ENCODE measurements at regions not wholly inside any gene's neighbourhood (a gene's known extent, or its start where the extent isn't known, plus 50 kb on each side); places are given as distances from the start of the nearest gene placed in this dataset.
A peak's percentile ranks its signal among the peaks of the same experiment; 100 is the strongest.

DNA sequence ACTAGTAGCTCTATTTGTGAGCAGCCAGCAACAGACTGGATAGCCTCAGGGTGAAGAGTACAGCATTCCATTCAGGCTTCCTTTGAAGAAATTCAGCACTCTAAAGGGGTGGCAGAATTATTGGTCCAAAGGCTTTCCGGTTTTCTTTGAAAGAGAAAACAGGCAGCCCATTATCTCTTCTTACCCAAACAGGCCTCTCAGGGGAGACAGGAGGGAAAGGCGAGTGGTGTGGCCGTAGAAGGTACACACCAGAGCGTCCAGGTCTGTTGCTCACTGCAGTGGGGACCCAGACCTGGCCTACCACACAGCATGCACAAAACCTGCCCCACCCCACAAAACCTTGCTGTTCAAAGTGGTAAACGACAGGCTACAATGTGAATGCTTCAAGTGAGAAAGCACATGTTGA lies 83.3 kb downstream of the ZNF608 start:
- no peak for FAIRE-seq

DNA sequence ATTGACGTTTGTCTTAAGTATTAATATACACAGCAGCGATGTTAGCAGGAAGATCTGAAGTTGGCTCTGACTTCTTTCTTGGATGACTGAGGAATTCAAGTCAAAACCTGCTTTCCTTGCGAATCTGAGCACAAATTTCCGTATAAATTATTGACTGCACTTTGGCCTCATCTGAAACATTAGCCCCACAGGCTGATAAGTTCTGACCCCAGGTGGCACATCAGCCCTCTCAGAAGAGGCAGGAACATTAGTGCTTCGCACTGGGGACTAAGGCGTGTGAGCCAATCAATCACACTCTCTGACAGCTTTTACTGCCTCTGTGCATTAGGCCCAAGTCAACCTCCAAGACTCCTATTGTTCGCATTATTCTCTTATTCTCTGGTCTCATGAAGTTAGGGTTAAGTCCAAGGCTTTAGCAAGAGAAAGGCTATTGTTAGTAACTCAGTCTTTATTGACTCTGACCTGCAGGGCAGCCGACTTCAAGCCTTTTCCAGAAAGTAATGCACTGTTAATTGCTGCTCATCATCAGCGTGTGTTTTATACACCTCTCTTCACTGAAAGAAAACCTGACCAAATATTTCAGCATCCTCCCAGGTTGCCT lies 84.2 kb downstream of the ZNF608 start:
- peak; percentile 97 for FAIRE-seq

DNA sequence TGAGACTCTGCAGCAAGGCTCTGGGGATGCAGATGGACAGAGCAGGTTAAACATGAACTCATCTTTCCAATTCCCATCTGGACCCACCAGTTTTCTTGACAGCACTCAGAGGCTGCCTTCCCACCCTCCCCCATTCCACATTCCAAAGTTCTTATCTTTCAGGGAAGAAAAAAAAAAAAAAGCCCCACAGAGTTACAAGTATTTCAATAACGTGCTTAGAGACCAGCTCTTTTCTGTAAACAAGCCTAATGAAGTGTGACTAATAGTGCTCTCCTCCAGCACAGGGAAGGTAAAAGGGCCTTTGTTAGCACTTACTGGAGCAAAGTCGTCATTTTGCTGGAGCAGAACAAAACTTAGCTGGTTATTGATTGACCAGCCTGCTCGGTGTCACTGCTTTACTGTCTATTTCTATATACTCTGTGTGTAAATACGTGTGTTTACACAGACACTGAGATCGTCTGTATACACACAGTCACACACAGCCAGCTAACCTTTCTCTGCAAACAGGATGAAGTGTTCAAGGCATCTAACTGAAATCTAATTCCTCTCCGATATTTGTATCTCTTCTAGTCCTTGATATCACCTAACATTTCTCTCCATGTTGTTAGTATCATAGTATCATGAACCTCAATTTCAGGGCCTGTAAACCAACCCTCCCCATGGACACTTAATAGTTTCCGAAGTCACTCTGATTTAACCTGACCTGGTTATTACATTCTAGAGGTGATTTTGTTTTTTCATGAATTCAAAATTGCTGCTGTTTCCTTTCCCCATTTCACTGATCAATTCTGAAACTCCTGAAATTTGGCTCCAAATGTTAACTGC lies 84.9 kb downstream of the ZNF608 start:
- FAIRE-seq = peak; percentile 94

DNA sequence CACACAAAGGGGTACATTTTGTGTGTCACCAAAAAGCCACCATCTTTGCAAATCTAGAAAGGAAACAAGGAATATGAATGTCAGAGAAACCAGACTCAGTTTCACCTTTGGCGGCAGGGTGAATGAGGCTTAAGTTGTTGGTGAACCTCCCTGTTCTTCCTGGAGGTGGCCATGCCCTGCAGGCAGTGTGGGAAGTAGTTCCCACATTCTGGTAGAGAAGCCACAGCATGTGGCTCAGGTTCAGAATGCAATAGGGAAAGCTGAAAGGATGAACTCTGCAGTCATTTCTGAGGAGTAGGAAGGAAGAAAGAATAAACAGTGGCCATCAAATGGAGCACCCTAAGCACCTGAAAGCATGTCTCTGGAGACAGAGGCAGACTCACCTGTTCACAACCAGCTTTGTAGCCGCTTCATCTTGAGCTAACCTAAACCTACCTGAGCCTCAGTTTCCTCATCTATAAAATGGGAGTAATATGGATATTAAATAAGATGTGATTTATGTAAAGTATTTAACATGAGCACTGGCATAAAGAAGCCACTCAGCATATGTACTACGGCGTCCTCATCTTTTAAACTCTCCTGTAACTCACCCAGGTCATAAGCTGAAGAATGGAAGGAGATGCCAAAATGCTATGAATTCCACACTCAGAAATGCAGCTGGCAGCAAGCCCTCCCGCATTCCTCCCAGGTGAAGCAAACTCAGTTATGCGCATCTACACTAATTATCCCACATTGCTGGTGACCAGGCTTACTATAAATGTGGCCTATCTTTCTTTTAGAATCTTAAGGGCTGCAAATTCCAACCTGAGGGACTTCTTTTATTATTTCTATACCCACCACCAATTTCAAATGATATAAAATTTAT lies 86.0 kb downstream of the ZNF608 start:
- FAIRE-seq = peak; percentile 47

DNA sequence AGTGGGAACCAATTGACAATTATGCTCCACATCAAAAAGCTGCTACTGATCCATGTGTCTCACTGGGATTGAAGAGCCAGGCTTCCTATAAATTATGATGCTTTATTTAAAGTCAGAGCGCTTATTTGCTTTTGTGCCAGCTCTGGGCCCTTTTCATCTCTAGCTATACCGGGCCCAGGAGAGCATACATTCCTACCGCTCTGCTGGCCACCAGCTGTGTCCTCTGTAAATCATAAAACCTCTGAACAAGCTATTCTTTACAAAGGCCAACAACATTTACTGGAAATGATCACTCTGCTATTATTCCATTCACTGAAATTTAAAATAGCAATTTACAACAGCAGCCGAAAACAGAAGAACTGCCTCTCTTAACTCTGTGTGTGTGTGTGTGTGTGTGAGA lies 86.6 kb downstream of the ZNF608 start:
- FAIRE-seq = no peak

DNA sequence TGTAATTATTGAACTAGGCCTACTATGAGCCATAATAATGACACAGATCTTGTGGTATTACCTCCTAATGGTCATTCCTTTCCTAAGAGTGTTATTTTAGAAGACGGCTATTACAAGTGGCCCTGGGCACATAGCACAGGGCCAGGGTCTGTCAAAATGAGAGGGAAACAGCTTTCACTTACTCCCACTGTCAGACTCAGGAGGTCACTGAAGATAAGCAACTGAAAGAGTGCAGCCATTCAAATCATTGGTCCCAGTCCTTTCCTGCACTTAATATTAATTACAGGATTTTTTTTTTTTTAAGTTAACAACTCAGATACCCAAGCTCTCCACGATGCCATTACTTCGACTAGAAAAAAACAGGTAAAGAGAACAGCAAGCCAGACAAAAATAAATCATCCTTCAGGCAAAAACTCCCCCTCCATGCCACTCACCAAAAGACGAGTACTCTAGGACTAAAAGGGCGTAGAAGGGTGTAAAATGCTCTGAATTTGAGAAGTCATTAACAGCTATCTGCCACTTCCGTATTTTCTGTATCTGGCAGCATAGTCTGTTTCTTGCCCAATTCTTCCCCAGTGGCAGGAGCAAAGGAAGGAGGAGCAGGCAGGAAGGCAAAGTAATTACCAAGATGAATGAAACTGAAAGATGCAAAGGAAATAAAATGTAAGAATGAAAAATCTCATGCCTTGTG lies 87.4 kb downstream of the ZNF608 start:
- no peak for FAIRE-seq

DNA sequence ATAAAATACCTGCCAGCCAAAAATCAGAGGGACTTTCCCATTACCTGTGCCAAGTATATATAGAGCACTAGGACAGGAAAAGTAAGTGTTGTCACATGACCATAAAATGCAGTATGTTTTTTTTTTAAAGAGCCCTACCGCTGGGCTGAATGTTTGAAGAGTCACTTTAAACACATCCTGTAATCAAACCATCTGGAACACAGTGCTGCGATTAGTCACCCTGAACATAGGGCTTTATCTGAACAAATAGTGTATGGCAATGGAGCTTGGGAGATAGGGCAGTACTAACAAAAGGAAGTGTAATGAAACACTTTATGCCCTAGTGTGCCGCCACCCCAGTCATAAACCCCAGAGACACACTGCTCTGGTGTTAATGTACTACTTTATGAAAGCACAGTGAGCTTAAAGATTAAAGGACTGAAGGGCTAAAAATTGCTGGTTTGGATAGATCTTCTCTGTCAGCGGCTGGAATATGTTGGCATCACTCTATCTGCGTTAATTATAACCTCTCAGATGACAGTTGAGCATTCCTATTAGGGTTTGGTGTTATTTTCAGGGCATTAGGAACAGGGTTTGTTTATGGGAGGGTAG lies 90.4 kb downstream of the ZNF608 start:
- FAIRE-seq = no peak

DNA sequence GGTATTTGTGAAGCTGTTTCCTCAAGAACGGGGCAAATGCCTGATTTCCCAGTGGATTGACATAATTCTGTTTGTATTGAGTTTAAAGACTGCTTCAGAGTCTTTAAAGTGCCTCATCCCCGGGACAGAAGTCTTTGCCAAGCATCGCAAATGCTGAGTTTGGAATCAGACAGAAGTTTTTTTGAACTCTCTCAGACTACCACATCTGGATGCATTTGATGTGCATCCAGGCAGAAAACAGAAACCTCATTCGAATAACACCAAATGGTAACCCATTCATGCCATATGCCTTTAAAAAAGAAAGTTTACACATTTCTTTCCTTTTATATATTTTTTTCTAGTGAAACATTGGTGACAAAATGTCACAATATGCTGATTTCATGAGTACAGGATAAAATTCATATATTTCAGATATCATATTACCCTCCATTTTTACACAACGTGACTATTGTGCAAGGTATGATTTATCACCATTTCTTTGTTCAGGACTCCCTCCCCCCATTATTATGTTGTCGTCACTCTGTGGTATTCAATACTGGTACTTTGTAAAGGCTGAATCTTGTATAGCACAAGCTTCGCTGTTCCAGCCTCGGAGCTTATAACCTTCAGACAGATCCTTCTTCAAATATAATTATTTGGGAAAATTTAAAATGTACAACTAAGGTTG lies 91.1 kb downstream of the ZNF608 start:
- no peak for FAIRE-seq

DNA sequence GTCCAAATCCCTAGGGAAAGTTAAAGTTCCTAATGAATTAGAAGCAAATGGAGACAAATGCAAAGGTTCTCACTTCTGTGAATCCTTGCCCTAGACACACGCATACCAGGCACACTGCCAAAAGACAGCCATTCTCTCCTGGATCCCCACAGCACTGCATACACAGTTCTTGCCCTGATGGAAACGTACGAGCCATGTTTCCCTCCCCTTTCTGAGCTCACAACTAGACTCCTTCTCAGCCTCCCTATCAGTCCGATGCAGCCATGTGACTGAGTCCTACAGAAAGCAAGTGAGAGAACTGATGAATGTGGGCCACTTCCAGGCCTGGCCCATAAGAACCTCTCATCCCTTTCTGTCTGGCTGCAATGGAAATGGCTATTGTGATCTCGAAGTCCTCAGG lies 92.0 kb downstream of the ZNF608 start:
- FAIRE-seq = no peak

DNA sequence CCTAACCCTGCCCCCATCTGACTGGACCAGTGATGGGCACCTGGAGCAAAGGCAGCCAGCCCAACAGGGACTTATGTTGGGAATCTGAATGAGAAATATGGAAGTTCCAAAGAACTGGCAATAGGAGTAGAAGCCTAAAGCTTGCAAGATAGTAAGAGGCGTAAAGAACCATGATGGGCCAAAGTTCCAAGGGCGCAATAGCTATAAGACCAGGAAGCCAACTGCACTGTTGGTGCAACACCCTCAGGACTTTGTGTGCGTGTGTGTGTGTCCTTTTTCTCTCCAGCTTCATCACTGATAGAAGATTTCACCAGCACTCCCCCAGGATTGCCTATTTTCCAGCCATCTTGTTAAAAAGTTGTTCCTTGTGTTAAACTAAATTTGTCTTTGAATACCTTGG lies 92.8 kb downstream of the ZNF608 start:
- no peak for FAIRE-seq

DNA sequence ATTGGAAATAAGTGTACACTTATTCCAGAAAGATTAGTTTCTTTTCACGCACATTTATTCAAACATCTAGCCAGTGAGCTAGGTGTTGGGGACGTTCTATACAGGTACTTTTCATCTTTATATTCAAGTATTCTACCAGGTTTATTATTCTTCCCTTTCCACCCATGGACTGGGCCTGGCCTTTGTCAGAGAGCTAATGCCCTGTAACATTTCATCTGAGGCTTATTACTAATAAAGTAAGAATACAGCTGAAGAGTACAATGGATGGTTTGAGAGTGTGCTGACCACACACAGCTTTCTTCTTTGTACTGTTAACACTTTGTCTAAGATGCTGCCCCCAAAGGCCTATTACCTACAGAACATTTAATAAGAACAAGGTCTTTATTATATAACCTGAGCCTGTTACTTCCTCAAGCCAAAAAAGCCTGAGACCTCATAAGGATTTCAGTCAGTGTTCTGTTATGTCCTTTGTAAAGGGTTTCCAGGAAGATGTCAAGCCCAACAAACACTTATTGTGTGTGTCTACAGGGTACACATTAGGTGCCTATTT lies 93.5 kb downstream of the ZNF608 start:
- FAIRE-seq = no peak

DNA sequence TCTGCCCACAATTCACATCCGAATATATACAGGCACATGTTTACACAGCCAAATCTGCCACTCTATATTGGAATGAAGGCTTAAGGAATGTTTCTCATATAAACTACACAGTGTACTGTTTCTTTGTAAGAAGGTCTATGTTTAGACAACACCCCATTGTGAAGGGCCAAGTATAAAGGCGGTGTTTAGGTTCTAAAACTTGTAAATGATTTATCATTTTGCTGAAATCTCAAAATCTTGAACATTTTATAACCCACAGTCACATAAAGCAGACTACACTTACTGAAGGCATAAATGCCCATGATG lies 94.0 kb downstream of the ZNF608 start:
- peak; percentile 15 for FAIRE-seq

DNA sequence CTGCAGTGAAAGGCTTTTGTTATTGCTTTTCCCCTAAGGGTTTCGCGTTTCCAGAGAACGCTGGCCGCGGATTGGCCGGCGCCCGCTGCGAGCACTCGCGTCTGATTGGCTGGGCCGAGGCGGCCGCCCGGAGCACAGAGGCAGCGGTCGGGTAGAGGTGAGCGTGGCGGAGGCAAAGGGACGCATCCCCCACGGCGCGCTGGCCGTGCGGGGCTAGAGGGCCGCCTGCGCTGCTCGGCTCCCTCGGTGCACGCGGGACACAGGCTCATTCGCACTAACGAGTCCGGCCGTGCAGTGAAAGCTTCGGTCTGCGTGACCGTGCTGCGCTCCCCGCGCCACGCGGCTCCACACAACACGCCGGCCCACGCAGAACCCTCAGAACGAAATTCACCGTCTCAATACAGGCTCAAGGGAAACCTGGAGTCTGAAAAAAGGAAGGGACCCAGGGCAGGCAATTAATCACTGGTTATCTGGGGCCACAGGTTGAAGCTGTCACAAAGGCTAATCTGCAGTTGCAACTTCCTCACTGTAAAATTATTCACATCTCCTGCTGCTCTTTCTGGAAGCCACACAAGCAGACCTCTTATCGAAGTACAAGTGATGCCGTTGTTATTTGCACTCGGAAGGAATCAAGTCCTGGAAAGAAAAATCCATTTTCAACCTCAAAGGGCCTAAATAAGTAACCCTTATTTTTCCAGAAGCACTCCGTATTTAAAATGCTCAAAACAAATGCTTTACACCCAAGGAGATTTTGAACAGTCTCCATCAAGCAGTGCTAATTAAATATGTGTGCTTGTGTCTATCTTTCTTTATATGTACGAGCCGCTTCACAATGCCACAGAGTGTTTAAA lies 94.6 kb downstream of the ZNF608 start:
- FAIRE-seq = peak; percentile 87

DNA sequence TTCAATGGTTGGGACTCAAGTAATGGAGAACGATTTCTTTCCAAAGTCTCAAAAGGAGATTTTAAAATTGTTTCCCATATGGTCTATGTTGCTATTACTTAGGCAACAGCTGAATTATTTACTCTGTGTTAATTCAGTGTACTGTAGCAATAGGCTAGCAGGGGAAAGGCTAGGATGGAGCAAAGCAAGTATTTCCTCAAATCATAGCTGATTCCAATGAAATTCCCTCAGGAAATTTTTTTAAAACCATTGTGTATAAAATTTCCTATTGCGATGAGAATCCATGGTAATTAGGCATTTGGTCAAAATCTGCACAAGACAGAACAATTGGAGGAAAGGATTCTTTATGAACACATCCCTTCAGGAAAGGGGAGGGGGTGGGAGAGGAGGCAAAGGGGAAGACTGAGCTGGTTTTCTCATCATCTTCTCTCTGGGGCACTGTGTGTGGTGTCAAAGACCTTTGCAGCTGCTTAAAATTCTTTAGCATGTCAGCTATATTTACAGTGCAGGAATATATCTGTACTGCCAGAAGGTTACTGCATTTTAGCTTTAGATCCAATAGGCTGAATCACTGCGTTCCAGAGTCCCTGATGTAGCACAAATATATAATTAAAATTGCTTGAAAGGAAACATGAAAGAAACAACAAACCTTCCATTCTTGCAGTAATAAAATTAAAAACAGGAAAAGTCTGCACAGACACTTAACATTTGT lies 95.3 kb downstream of the ZNF608 start:
- FAIRE-seq = no peak

DNA sequence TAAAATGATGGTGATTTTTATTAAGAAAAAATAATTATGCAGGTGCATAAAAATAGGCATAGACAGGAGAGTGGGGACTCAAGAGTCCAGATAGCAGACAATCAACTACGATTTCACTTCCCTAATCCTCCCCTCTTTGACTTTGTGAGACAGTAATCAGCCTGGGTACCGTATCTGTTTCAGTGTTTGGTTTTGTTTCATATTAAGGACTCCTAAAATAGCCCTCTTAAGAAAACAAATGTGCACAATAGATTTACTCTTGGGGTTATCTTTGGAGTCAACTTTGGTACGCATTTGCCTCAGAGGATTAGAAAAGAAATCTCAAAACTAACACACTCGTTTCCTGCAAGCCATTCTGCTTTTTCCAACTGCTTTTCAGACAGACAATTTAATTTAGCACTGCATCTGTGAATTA lies 96.3 kb downstream of the ZNF608 start:
- FAIRE-seq = no peak

DNA sequence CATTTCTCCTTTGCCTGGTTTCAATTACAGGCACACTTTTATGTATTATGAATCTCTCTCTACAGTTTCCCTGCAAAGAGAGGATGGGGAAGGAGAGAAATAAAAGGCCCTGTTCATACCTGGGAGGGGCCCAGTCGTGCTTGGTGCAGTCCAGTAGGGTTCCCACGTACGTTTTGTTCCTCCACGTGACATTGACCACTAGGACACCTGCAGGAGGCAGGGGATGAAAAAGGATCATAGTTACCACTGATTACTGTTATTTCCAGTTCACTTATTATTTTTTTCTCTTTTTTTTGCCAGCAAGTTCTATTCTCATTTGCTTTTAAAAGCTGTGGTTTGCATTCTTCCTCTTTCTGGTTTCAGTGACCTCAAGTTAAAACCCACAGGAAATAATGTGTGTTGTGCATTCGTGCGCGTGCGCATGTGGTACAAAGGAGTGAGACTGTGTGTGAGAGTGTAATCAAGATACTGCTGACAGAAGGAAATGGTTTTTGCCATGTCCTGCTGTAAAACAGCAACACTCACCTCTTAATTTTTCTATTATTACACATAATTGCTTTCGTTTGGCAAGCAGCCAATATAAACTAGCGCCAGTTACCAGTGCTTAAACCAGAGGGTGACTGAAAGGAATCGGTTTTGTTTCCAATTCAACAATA lies 96.8 kb downstream of the ZNF608 start:
- no peak for FAIRE-seq

DNA sequence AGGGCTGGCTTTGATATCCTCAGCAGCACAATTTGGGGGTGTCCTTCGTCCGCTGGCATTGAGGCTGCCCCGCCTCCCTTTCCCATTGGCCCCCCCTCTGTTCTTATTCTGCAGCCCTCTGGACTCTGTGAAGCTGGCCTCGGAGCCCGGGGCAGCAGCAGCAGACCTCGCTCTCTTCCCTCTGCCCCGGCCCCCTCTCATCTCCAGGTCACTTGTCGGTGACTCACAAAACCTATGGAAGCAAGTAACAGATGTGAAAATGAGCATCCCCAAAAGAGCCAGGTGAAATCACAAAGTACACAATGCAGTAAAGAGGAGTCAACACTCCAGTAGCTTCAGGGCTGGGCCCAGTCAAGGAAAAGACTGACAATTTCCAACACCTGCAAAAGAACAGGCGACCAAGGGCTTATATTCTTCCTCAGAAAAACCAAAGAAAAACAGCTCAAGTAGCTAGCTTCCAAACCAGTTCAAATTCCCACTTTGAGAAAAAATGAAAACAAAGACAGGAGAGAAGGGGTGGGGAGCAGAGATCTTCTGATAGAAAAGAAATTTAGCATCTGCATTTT lies 97.5 kb downstream of the ZNF608 start:
- FAIRE-seq = no peak

DNA sequence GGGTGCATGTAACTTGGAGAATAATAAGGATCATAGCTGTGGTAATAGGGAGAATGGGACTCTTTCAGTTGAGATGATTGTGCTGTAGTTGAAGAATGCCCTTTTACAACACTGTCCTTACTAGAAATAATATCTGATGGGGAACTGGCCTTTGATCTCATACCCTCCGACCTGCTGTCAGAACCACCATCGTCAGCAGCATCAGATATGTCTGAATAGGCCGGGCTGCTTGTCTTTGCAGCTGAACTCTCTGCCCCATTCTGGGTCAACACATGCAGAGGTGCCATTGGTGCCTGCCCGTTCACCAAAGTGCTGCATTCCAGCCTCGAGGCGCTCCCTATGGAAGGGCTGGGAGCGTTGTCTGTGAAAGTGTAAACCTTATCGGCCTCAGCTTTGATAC lies 99.1 kb downstream of the ZNF608 start:
- no peak for FAIRE-seq

DNA sequence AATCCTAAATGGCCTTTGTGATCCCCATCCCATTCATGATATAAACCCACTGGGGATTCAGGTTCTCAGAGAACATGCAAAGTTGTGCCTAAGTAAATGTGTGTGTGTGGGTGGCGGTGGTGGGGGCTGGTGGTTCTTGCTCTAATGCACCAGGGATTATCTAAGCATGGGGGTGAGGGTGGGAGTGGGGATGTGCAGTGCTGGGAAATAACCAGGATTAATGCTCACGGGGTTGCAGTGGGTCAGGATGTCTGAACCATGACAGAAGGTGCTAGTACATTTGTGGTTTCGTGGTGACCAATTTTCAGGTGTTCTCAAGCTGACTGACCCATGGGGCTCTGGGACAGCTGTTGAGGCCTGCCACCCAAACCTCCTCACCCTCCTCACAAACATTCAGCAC lies 101.0 kb downstream of the ZNF608 start:
- no peak for FAIRE-seq

All from G401.6 (cell line).